Activated CD4-positive, alpha-beta T cell treated with anti-CD3 and anti-CD28 coated beads, Interleukin-2, amount 50 U/mL, for 48 hours (primary cell): ENCODE measurements at regions not wholly inside any gene's neighbourhood (a gene's known extent, or its start where the extent isn't known, plus 50 kb on each side); places are given as distances from the start of the nearest gene placed in this dataset.

Experiments
- DNase-seq, 2 experiments: peaks; one replicate each; pipeline ENCODE4 v3.0.0-alpha.2; 2020

DNA sequence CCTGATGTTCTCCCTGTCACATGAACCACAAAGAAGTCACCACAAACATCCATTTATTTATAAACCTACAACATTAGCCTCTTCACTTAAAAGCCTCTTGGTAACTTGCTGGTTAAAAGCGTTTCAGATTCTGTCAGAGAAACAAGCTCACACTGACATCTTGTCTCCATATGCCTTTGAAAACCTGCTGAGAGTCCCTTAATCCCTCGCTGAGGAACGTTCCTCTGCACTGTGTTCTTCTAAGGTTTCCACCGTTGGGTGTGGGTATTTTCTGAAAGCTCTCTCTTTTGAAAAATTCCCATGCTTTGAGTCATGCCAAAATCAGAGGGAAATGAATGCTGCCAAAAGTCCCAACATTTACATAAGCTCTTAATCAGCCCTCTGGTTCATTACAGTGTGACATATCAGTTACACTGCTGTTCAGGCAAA lies 149.8 kb downstream of the CCDC34 start:
- no peak for DNase-seq

GRCh38 chr11:27212248-27212780 lies 150.7 kb downstream of the CCDC34 start:
- DNase-seq = no peak

DNA sequence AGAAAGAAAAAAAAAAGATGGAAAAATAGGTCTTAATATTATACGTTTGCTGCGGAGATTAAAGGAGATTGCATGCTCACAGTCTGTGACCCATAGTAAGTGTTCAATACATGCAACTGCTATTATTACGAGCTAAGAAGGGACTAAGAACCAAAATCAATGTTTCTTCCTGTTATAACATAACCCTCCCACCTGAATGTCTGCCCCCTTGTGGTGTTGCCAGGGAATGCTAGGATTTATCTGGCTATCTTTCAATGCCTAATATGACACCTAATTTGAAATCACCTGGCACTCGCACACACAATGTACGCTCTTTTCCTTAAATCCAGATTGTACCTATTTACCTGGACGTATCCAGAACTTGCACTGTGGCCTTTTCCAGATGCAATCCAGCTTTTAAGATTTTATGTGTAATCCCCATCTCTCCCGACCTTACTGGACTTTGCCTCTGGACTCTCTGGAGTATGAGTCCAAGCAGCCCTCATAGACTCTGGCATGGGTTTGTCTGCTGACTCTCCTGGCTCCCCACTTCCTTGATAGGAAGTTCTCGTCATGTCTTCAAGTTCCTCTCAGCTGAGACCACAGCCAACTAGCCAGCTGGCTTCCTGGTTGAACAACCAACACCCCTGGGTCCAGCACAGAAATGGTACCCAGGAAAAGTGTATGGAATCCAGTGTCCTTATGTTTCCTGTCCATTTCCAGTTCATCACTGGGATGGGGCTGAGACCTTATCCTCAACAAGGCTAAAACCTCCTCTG lies 151.5 kb downstream of the CCDC34 start:
- DNase-seq = peak; percentile 8 to 10

GRCh38 chr11:27210531-27210930 lies 152.5 kb downstream of the CCDC34 start:
- no peak for DNase-seq

DNA sequence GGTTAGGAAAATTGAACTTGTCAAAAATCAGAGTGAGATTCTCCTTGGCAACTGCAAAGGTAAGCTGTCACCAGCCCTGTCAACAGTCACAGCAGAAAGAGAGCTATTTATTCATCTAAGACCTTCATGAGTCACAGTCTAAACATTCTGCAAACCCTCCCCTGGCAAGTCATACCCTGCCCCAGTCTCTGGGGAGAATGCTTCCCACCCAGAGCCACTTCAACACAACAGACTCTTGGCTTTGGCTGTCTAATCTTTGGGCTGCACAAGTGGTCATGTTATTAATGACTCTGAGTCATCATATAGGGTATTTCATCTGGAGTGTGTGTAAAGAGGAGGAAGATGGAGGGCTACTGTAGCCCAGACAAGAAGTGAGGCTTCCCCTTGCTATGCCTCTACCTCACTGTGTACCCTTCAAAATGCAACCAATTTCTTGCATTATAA lies 153.4 kb downstream of the CCDC34 start:
- DNase-seq = no peak

GRCh38 chr11:27208846-27209245 lies 154.2 kb downstream of the CCDC34 start:
- DNase-seq = no peak

DNA sequence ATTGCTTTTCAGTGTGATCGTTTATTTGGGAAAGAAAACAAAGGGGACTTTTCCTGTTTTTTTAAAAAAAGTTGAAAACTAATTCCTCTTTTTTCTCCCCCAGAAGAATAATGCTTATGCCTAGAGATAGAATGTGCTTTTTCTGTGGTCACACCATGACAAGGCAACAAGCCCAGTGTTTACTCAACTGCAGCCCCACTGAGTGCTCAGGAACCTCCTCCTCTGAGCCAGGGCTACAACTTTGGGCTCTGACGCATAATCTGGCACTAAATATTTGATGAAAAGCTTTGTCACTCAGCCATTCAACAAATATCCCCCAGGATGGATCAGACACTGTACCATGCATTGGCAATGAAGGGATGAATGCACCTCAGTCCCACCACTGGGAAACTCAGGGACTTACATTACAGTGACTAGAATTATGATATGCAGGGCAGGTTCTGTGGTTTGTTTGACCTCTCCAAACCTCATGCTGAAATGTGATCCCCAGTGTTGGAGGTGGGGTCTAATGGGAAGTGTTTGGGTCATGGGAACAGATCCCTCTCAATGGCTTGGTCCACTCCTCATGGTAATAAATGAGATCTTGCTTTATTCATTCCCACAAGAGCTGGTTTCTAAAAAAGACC lies 155.9 kb downstream of the CCDC34 start:
- DNase-seq = no peak

DNA sequence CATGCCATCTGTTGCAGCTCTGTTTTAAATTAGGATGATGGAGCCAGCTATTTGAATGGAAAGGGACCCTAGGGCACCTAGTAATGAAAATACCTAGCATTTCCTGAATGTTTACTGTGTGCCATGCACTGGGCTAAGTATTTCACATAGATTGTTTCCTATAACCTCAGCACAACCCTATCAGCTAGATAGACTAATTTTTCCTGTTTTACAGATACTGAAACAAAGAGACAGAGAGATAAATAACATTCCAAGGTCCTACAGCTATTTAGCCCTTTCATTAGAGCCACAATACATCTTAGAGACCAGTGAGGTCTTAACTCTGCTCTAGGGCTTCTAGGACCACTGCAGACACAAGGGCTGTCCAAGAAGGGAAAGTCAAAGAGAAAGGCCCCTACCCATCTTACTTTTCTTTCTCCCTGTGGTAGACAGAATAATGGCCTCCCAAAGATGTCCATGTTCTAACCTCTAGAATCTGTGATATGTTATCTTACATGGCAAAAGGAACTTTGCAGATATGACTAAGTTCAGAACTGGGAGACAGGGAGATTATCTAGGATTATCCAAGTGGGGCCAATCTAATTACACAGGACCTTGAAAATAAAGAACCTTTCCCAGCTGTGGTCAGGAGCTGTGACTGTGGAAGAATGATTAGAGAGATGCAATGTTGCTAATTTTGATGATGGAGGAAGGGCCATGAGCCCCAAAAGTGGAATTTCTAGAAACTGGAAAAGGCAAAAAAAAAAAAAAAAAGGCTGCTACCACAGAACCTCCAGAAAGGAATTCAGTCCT lies 157.0 kb downstream of the CCDC34 start:
- DNase-seq = no peak

- no peak for DNase-seq
Observed at GRCh38 chr11:27205250-27205649, 157.8 kb downstream of the CCDC34 start.

GRCh38 chr11:27204529-27204928 lies 158.5 kb downstream of the CCDC34 start:
- DNase-seq = peak; percentile 3 to 8

GRCh38 chr11:27203077-27203647 lies 159.9 kb downstream of the CCDC34 start:
- DNase-seq = no peak

DNA sequence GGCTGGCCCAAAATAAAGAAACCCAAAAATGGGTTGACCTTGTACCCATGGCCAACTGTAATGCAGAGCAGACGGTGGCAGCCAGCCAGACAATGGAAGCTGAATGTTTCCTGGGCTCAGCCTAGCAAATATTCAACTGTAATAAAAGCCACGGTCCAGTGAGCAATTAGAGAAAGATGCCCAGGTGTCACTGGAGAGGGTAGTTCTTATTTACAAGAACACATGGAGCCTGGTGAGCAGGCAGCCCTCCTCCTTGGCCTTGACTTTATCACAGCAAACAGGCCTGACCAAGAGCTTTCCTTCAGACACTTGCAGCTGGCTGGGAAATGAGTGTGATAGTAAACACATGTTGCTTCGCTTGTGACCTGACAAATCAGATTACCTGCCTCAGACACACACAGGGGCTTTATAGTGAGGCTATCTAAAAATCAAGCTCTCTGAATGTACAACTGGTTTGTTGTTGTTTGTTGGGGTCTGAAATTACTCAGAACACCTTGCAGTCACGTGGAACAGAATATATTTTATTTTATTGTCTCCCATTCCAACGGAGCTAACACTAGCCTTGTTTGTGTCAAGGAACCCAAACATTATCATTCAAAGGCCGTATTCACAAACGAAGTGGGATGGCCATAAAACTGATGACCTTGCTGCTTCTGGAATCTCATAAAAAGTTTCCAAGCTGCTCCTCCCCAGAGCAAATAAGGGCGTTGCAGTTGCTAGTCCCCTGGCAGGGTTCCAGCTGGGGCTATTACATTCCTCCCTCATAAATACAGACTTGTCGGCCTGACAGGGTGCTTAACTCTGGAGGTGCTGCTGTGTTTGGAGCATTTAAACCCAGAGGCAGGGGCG lies 161.1 kb downstream of the BBOX1 start:
- DNase-seq = no peak

DNA sequence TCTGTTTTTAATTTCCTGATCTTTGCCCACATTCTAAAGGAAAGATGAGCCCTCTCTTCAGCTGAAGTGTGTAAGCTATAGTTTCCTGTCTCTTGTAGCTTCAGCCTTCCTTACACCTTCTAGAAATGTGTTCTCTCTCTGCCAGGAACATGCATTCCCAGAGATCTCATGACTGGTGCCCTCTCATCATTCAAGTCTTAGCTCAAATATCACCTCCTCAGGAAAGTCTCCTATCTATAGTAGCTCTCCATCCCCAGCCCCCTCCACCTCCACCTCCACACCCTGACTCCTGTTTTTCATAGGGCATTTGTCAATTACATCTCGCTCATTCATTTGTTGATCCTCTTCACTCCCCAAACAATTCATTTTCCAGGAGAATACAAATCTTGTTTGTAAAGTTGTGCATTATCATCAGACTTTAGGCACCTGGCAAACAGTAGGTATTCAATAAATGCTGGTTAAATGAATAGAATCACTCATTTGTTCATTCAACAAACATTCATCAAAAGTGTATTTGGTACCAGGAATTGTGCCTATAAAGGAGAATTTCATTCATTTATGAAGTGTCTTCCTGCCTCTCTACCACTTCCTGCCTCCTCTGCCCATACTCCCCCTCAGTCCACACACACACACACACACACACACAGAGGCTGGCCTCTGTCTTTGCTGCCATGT lies 160.3 kb downstream of the BBOX1 start:
- no peak for DNase-seq

GRCh38 chr11:27196203-27196897 lies 155.7 kb downstream of the BBOX1 start:
- no peak for DNase-seq

DNA sequence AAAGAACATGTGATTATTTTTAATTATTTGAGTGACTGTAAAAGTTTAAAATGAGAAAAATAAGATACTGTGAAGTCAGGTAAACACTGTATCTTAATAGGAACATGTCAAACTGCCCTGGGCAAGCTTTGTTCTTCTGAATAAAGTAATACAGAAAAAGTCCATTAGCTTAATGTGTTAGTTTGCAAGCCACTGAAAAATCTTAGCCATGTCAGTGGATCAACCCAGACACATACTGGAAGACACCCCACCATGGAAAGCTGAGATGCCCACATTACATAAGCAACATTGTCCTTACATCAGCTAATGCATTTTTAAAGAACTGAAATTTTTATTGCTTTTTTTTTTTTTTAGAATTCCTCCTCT lies 155.2 kb downstream of the BBOX1 start:
- no peak for DNase-seq

- DNase-seq = no peak
Observed at GRCh38 chr11:27194976-27195375, 154.4 kb downstream of the BBOX1 start.

GRCh38 chr11:27193434-27194225 lies 153.0 kb downstream of the BBOX1 start:
- no peak for DNase-seq

DNA sequence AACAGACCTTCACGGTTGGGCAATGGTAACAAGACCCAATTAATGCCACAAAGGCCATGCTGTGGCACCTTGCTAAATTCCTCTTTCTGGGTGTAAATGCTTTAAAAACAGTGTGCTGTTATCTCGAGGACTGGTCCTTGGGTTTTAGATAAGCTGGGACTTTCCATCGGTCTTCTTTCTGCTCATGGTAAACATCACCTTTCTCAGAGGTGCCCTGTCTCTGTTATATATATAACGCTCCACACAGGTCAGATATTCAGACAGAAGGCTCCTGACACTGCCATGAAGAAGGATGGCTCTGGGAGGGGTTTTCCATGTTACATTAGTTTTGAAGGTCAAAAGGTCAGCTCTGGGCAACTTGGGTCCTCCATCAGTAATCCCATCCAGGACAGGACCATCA lies 151.6 kb downstream of the BBOX1 start:
- no peak for DNase-seq

DNA sequence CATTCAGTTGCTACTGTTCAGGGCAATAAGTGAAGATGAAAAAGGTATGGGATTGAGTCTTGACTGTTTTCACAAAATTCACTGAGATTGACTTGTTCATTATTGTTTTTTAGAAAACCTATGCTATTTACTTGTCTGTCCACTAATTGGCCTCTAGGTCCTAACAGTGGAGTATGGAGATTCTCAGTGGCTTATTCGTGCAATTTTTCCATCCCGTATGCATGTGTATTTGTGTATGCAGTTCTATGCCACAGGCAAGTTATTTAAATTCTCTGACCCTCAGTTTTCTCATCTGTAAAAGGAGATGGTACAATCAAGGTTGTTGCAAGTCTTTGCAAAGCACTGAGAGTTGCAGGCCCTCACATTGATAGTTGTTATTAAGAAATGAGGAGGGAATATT lies 151.0 kb downstream of the BBOX1 start:
- DNase-seq = no peak

GRCh38 chr11:27188696-27189095 lies 148.1 kb downstream of the BBOX1 start:
- DNase-seq = no peak
